Effector memory CD4-positive, alpha-beta T cell (primary cell): ENCODE measurements at regions not wholly inside any gene's neighbourhood (a gene's known extent, or its start where the extent isn't known, plus 50 kb on each side); places are given as distances from the start of the nearest gene placed in this dataset.

Experiments used
- DNase-seq, 3 donors: peaks; one replicate each; pipeline ENCODE4 v3.0.0-alpha.2; 2020
- H3K27ac ChIP-seq: 2 replicates; pipeline ENCODE4 v1.7.0; 2013; ENCODE audit warnings: mild to moderate bottlenecking, low read length, moderate library complexity; ENCODE audit not compliant: insufficient read depth, poor library complexity, severe bottlenecking
- H3K27me3 ChIP-seq: replicated peaks from 2 replicates; pipeline ENCODE4 v1.7.0; 2013; ENCODE audit warnings: mild to moderate bottlenecking, low read length; ENCODE audit not compliant: insufficient read depth, control insufficient read depth, poor library complexity, severe bottlenecking
- H3K36me3 ChIP-seq: 2 replicates; pipeline ENCODE4 v1.7.0; 2013; ENCODE audit warnings: mild to moderate bottlenecking, low read length, moderate library complexity; ENCODE audit not compliant: control insufficient read depth, insufficient read depth
- H3K4me1 ChIP-seq: 2 replicates; pipeline ENCODE4 v1.7.0; 2013; ENCODE audit warnings: low read length, mild to moderate bottlenecking; ENCODE audit not compliant: control insufficient read depth, insufficient read depth, poor library complexity, severe bottlenecking
- H3K4me3 ChIP-seq: 2 replicates; pipeline ENCODE4 v1.7.0; 2013; ENCODE audit warnings: low read length, low read depth, mild to moderate bottlenecking; ENCODE audit not compliant: insufficient read depth, poor library complexity, severe bottlenecking
- H3K9me3 ChIP-seq: 2 replicates; pipeline ENCODE4 v1.7.0; 2013; ENCODE audit warnings: mild to moderate bottlenecking, low read length, moderate library complexity; ENCODE audit not compliant: control insufficient read depth

GRCh38 chr2:215849771-215850170 is 163.6 kb downstream of the MREG start:
- no peak overlapping the region for H3K27ac ChIP-seq
- H3K27me3 ChIP-seq: no peaks in the 10 kb centered on the region

GRCh38 chr2:215848698-215849097 is 164.7 kb downstream of the MREG start:
- H3K4me3 ChIP-seq: no peak overlapping the region
- no peaks in the 10 kb centered on the region for H3K27me3 ChIP-seq
- H3K27ac ChIP-seq: no peak overlapping the region
- H3K36me3 ChIP-seq: no peaks in the 10 kb centered on the region
- no peaks in the 10 kb centered on the region for H3K4me1 ChIP-seq
- H3K9me3 ChIP-seq: no peaks in the 10 kb centered on the region
- DNase-seq: no peak

More at GRCh38 chr2:215849771-215850170, 163.6 kb downstream of the MREG start:
- Histone ChIP-seq H3K9me3 (no peaks in the 10 kb centered on the region), H3K4me1 (no peaks in the 10 kb centered on the region), H3K36me3 (no peaks in the 10 kb centered on the region), H3K4me3 (no peak overlapping the region)
- no peak for DNase-seq

- no peak overlapping the region for H3K27ac ChIP-seq
- no peaks in the 10 kb centered on the region for H3K4me1 ChIP-seq
Measured at GRCh38 chr2:215848146-215848545, 165.2 kb downstream of the MREG start.

GRCh38 chr2:215847718-215848117 is 165.6 kb downstream of the MREG start:
- DNase-seq: no peak
- Histone ChIP-seq H3K4me3 (no peak overlapping the region), H3K9me3 (no peaks in the 10 kb centered on the region), H3K4me1 (no peaks in the 10 kb centered on the region), H3K27ac (no peak overlapping the region), H3K36me3 (no peaks in the 10 kb centered on the region), H3K27me3 (no peaks in the 10 kb centered on the region)

More at GRCh38 chr2:215848146-215848545, 165.2 kb downstream of the MREG start:
- no peaks in the 10 kb centered on the region for H3K36me3 ChIP-seq
- H3K27me3 ChIP-seq: no peaks in the 10 kb centered on the region
- H3K4me3 ChIP-seq: no peak overlapping the region
- H3K9me3 ChIP-seq: no peaks in the 10 kb centered on the region
- DNase-seq: no peak

GRCh38 chr2:215847056-215847455 is 166.3 kb downstream of the MREG start:
- Histone ChIP-seq H3K4me1 (no peaks in the 10 kb centered on the region), H3K27ac (no peak overlapping the region), H3K4me3 (no peak overlapping the region), H3K27me3 (no peaks in the 10 kb centered on the region), H3K36me3 (no peaks in the 10 kb centered on the region), H3K9me3 (no peaks in the 10 kb centered on the region)
- DNase-seq: no peak

- Histone ChIP-seq H3K27me3 (no peaks in the 10 kb centered on the region), H3K4me3 (no peak overlapping the region), H3K9me3 (no peaks in the 10 kb centered on the region), H3K27ac (no peak overlapping the region), H3K4me1 (no peaks in the 10 kb centered on the region), H3K36me3 (no peaks in the 10 kb centered on the region)
- no peak for DNase-seq
Measured at GRCh38 chr2:215845839-215846586, 167.3 kb downstream of the MREG start.

GRCh38 chr2:215843579-215843978 is 169.8 kb downstream of the MREG start:
- DNase-seq: no peak
- no peak overlapping the region for H3K4me3 ChIP-seq

GRCh38 chr2:215841175-215841816 is 172.1 kb downstream of the MREG start:
- Histone ChIP-seq H3K27ac (no peak overlapping the region), H3K27me3 (no peaks in the 10 kb centered on the region), H3K4me1 (no peaks in the 10 kb centered on the region), H3K36me3 (no peaks in the 10 kb centered on the region), H3K9me3 (no peaks in the 10 kb centered on the region), H3K4me3 (no peak overlapping the region)
- DNase-seq: no peak

More at GRCh38 chr2:215843579-215843978, 169.8 kb downstream of the MREG start:
- Histone ChIP-seq H3K9me3 (no peaks in the 10 kb centered on the region), H3K4me1 (no peaks in the 10 kb centered on the region), H3K27me3 (no peaks in the 10 kb centered on the region), H3K27ac (no peak overlapping the region), H3K36me3 (no peaks in the 10 kb centered on the region)

DNA sequence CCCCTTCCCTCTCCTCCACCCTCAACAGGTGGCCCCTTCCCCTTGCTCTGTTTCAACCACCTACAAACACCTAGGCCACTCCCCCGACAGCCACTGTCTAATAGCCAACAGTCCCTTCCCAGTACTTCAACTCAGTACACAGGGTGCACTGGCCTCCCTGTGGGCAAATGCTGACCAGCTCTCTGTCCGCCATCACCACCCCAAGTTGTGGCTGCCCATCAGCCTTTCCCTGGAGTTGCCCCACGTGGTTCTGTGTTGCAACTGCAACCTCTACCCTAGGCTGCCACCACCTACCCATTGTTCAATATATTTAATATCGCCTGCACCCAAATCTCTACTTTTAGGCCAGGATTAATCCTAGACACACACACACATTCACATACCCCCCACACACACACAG is 173.5 kb downstream of the MREG start:
- Histone ChIP-seq H3K4me1 (no peaks in the 10 kb centered on the region), H3K36me3 (no peaks in the 10 kb centered on the region), H3K4me3 (no peak overlapping the region), H3K27ac (no peak overlapping the region), H3K27me3 (no peaks in the 10 kb centered on the region), H3K9me3 (no peaks in the 10 kb centered on the region)
- DNase-seq: no peak

DNA sequence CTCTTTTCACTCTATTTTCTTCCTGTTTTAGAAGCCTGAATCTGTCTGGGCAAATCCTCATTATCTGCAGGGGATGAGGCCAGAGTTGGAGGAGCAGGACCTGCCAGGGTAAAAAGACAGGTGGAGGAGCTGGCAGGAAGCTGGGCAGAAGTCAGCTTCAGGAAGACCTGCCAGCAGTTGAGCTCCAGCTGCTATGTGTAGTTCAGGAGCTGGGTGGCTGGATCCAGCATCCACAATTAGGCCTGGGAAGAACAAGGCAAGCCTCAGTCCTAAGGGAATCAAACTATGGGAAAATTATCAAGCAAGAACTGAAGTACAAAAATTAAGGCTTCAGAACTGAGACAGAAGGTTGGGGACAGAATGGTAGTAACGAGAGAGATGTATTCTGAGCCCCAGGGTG is 174.0 kb downstream of the MREG start:
- Histone ChIP-seq H3K9me3 (no peaks in the 10 kb centered on the region), H3K27me3 (no peaks in the 10 kb centered on the region), H3K36me3 (no peaks in the 10 kb centered on the region), H3K27ac (no peak overlapping the region), H3K4me3 (no peak overlapping the region), H3K4me1 (no peaks in the 10 kb centered on the region)
- DNase-seq: no peak
